IPS-NIHi11 (cell line): ENCODE measurements at regions not wholly inside any gene's neighbourhood (a gene's known extent, or its start where the extent isn't known, plus 50 kb on each side); places are given as distances from the start of the nearest gene placed in this dataset.
"Not testable (repeated sequence)": the region's sequence is repeated elsewhere in the genome, so short reads cannot be mapped to it uniquely, and the experiment has no call there.

Experiments
- DNase-seq: peaks from one replicate; pipeline ENCODE4 v3.0.0; 2012; ENCODE audit warnings: mixed read lengths, low spot score

DNA sequence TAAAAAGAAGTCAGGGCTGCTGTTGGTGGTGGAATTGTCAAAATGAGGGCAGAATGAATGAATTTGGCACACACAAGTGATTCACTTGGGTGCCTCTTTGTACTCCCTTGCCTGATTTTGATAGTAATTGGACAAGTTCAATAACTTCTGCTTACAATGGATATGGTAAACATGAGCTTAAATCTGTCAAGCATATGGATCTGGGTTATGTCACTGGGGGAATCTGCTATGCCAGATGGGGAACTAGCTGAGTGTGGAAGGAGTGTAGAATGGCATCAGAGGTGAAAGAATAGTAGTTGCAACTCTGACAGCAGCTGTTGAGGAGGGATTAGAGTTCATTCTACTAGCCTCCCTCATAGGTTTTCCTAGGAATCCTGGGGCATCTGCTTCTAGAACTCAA, 724.2 kb upstream of the CDH8 start:
- DNase-seq: no peak

- DNase-seq: no peak
Observed at GRCh38 chr16:62755938-62756337, 719.7 kb upstream of the CDH8 start.

- DNase-seq: no peak
Observed at GRCh38 chr16:62752854-62753253, 716.6 kb upstream of the CDH8 start.

GRCh38 chr16:62751218-62751617, 715.0 kb upstream of the CDH8 start:
- DNase-seq: no peak

DNA sequence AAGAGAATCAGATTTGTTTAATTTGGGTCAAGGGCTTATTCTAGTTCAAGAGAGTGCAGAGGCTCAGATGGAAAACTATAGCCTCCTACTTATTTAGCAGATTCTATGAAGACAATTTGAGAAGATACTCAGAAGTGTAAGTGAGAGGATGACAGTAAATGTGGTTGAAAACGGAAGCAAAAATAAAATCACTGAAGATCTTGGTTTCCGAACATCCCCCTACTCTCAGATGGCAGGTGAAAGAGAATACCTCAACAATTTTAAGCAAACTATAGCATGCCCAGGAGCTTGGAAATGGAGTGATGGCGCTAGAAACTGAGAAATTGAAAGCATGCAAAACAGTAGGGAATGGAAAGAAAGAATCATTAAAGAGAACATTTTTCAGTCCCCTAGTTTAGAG, 705.5 kb upstream of the CDH8 start:
- DNase-seq: no peak

DNA sequence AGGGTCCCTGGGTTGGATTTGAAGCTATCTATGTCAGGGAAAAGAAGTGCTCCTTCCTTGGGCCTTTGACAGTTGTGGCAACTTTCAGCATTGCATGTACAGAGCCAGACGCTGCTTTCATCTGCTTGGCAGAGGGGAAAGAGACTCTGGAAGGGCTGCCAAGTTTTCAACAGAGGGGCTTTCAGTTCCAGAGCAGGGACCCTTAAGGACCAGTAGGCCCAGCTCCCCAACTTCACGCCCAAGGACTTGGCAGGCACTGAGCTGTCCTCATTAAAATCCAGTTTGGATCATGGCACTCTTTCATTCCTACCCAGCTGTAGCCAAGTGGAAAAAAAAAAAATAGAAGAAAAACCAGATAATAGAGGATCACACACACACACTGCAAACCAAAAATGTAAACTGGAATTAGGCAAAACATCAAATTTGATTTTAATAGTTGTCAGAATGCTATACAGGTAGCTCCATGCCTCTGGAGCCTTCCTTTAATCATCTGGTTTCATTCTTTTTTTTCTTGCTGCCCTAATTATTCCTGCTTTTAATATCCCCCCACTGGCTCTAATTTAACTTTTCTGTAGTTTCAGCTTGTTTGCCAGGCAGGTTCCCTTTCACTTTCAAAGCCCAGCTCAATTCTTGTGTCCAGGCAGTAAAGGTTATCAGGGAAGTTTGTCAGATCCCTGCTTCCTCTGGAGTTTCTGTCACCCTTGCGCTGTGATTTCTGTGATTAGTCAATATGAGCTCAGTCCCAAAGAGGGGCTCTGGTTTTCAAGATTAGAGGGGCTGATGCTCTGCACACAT, 702.6 kb upstream of the CDH8 start:
- no peak for DNase-seq

GRCh38 chr16:62732092-62732491, 695.9 kb upstream of the CDH8 start:
- DNase-seq: no peak

GRCh38 chr16:62724670-62725269, 688.5 kb upstream of the CDH8 start:
- not testable (repeated sequence) for DNase-seq

DNA sequence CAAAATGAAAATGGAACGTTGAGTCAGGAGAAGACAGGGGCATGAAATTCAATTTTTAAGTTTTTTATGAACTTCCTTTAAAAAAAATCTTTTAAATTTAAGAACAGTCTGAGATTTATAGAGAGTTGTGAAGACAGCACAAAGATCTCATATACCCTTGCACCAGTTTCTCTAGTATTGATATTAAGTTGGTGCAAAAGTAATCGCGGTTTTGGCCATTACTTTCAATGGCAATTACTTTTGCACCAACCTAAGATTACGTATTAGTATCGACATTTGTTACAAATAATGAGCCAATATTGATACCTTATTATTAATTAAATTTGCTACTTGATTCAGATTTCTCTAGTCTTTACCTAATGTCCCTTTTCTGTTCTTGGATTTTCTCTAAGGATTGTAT, 684.4 kb upstream of the CDH8 start:
- no peak for DNase-seq

DNA sequence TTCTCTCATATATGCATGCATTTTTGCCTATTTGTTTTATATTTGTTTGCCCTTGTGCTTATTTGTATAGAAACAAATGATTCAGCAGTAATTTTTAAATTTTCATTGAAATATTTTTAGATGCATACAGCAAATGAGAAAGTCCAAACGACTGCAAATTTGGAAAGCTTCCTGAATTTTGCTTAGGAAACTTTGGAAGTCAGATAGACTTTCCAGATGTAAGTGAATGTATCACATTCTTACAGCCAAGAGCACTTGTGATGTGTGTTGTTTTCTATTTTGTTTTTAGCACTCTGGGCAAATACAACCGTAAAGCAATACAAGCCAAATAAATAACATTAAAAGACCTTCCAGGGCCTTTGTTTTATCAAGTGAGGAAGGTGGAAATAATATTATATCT, 680.8 kb upstream of the CDH8 start:
- DNase-seq: no peak

- no peak for DNase-seq
Observed at GRCh38 chr16:62715701-62716100, 679.5 kb upstream of the CDH8 start.

DNA sequence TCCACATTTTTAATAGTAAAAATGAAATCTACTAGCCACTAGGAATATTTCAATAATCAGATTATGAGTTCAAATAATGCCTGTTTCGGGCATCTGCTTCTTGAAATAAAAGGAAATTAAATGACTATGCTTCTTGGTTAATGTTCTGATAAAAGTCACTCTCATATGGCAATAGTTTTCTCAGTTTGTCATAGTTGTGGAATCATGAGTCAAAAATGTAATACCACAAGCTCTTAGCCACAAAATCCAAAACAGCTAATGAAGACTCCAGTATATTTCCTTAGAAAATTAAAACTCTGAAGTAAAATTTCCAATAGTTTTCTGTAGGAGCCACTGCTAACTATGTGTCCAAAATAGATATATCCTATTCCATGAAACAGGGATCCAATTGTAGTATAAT, 676.3 kb upstream of the CDH8 start:
- DNase-seq: no peak

- DNase-seq: peak; percentile 26
Observed at GRCh38 chr16:62711797-62712196, 675.6 kb upstream of the CDH8 start.

GRCh38 chr16:62709794-62710193, 673.6 kb upstream of the CDH8 start:
- DNase-seq: no peak

GRCh38 chr16:62701426-62701825, 665.2 kb upstream of the CDH8 start:
- DNase-seq: no peak

- no peak for DNase-seq
Observed at GRCh38 chr16:62700426-62701294, 664.4 kb upstream of the CDH8 start.

DNA sequence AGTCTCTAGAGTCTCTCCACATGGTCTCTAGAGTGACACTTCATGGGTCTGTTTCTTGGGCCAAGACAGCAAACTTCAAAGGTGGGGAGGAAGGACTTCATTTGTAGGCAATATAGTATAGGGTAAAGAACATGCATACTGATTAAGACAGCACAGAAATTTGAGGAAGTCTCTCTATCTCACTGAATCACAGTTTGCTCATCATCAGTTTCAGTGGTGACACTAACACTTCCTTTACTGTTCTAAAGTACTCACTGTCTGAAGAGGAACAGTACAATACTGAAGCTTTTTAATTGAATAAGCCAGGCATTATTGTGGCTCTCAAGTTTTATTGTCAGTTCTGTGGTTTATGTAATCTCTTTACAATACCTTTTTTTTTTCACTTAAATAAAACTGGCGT, 656.4 kb upstream of the CDH8 start:
- DNase-seq: no peak

DNA sequence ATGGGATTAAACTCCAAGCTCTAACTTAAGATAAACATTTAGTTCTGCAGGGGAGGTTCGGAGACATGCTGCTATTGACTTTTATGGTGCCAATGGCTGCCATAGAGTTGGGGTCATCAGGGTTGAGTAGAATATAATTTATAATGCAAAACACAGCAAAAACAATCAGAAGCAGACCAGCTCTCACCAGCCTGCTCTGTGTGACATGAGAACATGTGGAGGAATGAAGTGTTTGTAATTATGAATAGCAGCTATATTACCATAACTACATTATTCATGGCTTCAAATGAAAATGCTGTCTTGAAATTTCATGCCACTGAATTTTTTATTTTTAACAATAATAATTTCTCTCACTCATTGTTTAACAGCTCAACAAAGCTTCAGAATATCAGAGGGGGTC, 645.6 kb upstream of the CDH8 start:
- no peak for DNase-seq

DNA sequence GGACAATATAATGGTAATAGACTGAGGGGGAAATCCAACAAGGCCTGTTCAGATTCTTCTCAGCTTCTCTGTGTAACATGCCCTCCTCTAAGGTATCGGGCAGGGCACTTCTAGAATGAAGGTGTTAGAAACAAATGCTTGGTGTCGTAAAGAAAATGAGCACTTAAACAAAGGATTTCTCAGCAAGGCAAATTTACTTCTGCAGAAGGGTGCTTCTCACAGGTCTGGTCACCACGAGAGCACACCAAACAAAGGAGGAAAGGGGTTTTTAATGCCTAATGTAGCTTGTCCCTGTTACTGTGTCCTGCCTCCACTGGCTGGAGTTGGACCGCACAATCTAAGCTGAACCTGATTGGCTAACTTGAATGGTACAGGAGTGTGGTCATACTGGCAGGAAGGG, 642.6 kb upstream of the CDH8 start:
- no peak for DNase-seq

- DNase-seq: no peak
Observed at GRCh38 chr16:62676306-62676705, 640.1 kb upstream of the CDH8 start.

- peak; percentile 50 for DNase-seq
Observed at GRCh38 chr16:62665269-62665668, 629.0 kb upstream of the CDH8 start.

DNA sequence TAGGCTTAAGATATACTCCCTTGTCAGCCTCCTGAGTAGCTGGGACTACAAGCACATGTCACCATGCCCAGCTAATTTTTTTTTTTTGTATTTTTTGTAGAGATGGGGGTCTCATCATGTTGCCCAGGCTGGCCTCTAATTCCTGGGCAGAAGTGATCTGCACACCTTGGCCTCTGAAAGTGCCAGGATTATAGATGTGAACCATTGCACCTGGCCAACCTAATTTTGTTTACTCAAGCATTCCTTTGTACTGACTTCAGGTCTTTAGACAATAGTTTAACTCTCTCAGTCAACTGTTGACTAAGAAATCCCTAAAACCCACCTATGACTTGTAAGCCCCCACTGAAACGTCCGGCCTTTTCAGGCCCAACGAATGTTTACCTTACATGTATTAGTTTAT, 628.3 kb upstream of the CDH8 start:
- DNase-seq: no peak

DNA sequence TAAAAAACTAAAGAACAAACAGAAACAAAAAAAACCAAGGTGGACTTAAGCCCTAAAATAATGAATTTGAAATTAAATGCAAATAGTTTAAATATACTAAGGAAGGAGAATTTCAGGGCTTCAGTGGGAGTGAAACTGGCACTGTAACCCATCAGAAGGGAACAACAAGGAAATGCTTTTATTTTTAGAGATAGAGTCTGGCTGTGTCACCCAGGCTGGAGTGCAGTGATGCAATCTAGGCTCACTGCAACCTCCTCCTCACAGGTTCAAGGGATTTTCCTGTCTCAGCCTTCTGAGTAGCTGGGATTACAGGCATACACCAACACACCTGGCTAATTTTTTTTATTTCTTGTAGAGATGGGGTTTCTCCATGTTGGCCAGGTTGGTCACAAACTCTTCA, 625.2 kb upstream of the CDH8 start:
- no peak for DNase-seq
